Muscle layer of duodenum (tissue), 2 donors: ENCODE measurements at regions not wholly inside any gene's neighbourhood (a gene's known extent, or its start where the extent isn't known, plus 50 kb on each side); places are given as distances from the start of the nearest gene placed in this dataset.
"Not testable (repeated sequence)": the region's sequence is repeated elsewhere in the genome, so short reads cannot be mapped to it uniquely, and the experiment has no call there.

Experiments
- H3K27ac ChIP-seq: one replicate; pipeline ENCODE4 v1.7.0; 2013; ENCODE audit warnings: mild to moderate bottlenecking, low read length
- H3K27me3 ChIP-seq: one replicate; pipeline ENCODE4 v1.7.0; 2013; ENCODE audit warnings: low read depth, mild to moderate bottlenecking, control low read depth, low read length
- H3K36me3 ChIP-seq, 2 donors: one replicate each; pipeline ENCODE4 v1.7.0; 2013; ENCODE audit warnings: low read length in 2 of 2, control low read depth in 1 of 2, mild to moderate bottlenecking in 1 of 2; ENCODE audit not compliant: insufficient read depth in 2 of 2, control insufficient read depth in 1 of 2
- H3K4me1 ChIP-seq, 2 donors: one replicate each; pipeline ENCODE4 v1.7.0; 2013; ENCODE audit warnings: low read length in 2 of 2, mild to moderate bottlenecking in 2 of 2, control low read depth in 1 of 2, moderate library complexity in 1 of 2; ENCODE audit not compliant: insufficient read depth in 2 of 2, control insufficient read depth in 1 of 2
- H3K4me3 ChIP-seq, 2 donors: one replicate each; pipeline ENCODE4 v1.7.0; 2013; ENCODE audit warnings: low read length in 2 of 2, low read depth in 1 of 2, mild to moderate bottlenecking in 1 of 2
- H3K9me3 ChIP-seq, 2 donors: one replicate each; pipeline ENCODE4 v1.7.0; 2013; ENCODE audit warnings: low read length in 2 of 2, control low read depth in 1 of 2, mild to moderate bottlenecking in 1 of 2; ENCODE audit not compliant: control insufficient read depth in 1 of 2
- donor health status: healthy.

DNA sequence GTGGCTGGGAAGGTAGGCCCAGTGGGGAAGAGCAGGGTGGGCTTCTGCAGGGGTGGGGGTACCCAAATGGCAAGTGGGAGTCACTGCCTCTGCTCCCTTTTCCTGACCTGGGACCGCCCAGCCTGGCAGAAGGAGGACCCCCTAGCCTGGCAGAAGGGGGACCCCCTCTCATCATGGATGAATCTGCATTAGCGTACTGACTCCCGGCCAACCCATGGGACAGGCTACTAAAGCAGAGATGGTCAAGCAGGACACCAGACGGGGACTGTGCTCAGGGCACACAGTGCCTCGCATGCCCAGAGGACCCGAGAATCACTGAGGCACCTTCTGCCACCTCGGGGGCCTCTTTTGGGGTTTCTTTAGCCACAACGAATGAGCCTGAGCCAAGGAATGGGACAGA lies 577.5 kb downstream of the GLRX3 start:
- H3K27ac ChIP-seq, result no peak overlapping the region
- H3K4me1 ChIP-seq, result no peaks in the 10 kb centered on the region
- H3K9me3 ChIP-seq, result no peaks in the 10 kb centered on the region
- no peaks in the 10 kb centered on the region for H3K36me3 ChIP-seq
- no peaks in the 10 kb centered on the region for H3K27me3 ChIP-seq
- H3K4me3 ChIP-seq, result no peak overlapping the region

DNA sequence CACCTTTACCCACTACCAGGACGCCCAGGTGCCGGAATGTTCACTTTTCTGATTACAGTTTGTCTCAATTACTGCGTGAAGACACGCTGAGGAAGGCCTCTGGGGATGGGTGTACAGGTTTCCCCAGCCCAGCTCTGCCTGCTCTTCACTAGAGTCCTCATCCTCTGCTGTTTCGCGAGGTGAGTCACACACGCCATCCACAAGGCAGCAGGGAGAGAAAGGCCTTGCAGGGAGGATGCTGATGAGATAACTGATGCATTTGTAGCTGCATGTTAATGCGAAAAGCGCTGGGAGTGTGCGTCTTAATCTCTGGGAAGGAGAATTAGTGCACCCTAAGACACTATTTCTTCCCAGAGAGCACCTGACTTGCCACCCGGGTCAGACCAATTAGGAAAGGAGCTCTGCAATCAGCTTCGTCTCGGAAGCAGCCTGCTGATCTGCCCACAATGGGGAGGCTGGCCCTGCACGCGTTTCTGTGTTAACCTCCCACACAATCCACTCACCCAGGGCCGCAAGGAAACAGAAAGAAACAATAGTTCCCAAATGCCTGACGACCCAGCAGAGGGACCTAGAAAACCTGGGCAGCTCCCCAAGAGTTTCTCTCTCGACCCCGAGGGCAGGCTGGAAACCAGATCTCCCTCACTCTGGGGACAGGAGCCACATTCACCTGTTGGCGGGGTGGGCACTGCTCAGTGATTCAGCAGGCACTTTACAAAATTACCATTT lies 578.7 kb downstream of the GLRX3 start:
- Histone ChIP-seq H3K36me3 (no peaks in the 10 kb centered on the region), H3K4me1 (no peaks in the 10 kb centered on the region), H3K27me3 (no peaks in the 10 kb centered on the region), H3K4me3 (no peak overlapping the region), H3K9me3 (no peaks in the 10 kb centered on the region), H3K27ac (no peak overlapping the region)

DNA sequence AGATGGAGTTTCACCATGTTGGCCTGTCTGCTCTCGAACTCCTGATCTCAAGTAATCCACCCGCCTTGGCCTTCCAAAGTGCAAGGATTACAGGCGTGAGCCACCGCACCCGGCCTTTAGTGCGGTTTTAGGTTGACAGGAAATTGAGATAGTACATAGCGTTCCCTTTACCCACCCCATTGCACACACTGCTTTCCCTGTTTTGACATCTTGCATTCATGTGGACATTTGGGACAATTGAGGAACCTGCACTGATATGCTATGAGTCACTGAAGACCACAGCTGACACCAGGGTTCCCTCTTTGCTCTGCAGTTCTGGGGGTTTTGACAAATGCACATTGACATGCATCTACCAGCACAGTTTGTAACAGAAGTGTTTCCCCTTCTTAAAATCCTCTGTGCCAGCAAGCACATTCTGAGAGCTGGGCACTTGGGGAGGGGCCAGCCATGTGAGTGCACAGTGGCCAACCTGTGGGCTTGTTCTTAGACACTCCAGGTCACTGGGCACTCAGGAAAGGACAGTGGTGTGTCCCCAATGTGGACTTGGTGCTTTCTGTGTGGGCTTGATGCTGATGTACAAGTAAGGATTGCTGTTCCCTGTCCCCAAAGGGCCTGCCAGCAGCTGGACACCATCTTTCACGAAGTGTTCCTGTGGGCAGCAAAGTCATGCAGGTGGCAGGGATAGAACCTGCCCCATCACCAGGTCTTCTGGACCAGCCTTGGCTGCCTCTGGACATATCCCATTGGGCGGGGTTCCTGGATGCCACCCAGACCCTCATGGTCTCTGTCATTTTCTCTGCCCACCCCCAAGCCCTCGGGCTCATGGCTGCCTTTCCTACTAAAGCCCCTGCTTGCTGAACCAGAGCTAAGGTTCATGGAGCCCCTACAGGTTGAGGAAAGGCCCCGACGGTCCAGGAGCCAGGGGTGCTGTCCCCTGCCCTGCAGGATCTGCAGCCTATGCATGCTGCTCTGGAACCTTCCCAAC lies 579.8 kb downstream of the GLRX3 start:
- H3K4me3 ChIP-seq, result no peak overlapping the region
- H3K4me1 ChIP-seq, result no peaks in the 10 kb centered on the region
- H3K27me3 ChIP-seq, result no peaks in the 10 kb centered on the region
- no peak overlapping the region for H3K27ac ChIP-seq
- no peaks in the 10 kb centered on the region for H3K36me3 ChIP-seq
- H3K9me3 ChIP-seq, result no peaks in the 10 kb centered on the region

DNA sequence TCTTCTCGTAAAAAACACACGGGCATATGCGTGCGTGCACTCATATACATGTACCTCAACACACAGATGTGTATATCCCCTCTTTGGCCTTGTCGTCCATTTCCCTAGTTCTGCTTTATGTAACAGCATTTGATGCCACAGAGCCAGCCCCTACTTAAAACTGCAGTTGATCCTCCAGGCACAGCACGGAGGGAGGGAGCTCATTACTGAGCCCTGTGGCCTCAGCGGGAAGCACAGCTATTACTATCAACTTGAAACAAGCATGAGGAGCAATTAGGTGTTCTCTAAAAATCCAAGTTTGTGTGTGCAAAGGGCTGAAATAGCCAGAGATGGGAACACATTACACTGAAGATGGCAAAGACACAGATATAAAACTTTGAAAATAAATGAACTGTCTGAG lies 580.9 kb downstream of the GLRX3 start:
- Histone ChIP-seq H3K4me3 (no peak overlapping the region), H3K4me1 (no peaks in the 10 kb centered on the region), H3K27me3 (no peaks in the 10 kb centered on the region)

DNA sequence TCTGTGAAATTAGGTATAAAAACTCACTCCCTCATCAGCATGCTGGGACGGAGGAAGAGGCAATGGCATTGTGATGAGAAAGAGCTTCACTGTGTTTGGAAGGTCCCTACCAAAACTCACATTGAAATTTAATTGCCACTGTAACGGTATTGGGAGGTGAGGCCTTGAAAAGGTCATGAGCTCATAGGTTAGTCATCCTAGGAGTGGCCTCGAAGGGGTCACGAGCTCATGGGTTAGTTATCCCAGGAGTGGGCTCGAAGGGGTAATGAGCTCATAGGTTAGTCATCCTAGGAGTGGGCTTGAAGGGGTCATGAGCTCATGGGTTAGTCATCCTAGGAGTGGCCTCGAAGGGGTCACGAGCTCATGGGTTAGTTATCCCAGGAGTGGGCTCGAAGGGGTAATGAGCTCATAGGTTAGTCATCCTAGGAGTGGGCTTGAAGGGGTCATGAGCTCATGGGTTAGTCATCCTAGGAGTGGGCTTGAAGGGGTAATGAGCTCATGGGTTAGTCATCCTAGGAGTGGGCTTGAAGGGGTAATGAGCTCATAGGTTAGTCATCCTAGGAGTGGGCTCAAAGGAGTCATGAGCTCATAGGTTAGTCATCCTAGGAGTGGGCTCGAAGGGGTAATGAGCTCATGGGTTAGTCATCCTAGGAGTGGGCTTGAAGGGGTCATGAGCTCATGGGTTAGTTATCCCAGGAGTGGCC lies 582.7 kb downstream of the GLRX3 start:
- H3K4me1 ChIP-seq, H3K36me3 ChIP-seq, H3K27ac ChIP-seq, H3K4me3 ChIP-seq, H3K27me3 ChIP-seq, H3K9me3 ChIP-seq: not testable (repeated sequence)

More for the DNA sequence above, 580.9 kb downstream of the GLRX3 start:
- Histone ChIP-seq H3K36me3 (no peaks in the 10 kb centered on the region), H3K9me3 (no peaks in the 10 kb centered on the region), H3K27ac (no peak overlapping the region)

DNA sequence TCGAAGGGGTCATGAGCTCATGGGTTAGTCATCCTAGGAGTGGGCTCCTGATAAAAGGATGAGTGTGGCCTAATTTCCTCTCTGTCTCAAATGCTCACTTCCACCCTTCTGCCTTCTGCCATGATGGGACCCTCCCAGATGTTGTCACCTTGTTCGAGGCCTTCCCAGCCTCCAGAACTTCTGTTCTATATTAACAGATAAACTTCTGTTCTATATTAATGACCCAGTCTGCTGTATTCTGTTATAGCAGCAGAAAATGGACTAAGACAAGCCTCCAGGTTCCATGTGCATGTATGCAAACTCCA lies 583.2 kb downstream of the GLRX3 start:
- Histone ChIP-seq H3K4me3 (no peak overlapping the region), H3K9me3 (no peaks in the 10 kb centered on the region), H3K4me1 (no peaks in the 10 kb centered on the region), H3K27me3 (no peaks in the 10 kb centered on the region), H3K27ac (no peak overlapping the region), H3K36me3 (no peaks in the 10 kb centered on the region)

DNA sequence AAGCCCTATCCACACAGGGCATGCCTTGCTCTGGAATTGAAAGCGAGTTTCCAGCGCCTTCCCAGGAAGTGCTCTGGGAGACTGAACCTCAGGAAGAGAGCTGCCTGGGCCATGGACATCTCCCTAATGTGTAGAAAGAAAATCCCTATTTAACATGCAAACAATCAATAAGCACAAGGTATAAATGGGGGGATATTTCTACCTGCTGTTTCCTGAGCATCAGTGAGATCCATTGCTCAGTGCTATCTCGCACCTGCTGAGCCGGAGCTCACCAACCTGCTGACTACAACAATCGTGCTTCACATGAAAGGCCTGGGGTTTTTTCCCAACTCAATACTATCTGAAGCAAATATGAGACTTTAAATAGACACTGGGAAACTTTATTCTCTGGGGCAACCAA lies 584.0 kb downstream of the GLRX3 start:
- Histone ChIP-seq H3K4me1 (no peaks in the 10 kb centered on the region), H3K4me3 (no peak overlapping the region), H3K27me3 (no peaks in the 10 kb centered on the region), H3K9me3 (no peaks in the 10 kb centered on the region), H3K27ac (no peak overlapping the region), H3K36me3 (no peaks in the 10 kb centered on the region)

DNA sequence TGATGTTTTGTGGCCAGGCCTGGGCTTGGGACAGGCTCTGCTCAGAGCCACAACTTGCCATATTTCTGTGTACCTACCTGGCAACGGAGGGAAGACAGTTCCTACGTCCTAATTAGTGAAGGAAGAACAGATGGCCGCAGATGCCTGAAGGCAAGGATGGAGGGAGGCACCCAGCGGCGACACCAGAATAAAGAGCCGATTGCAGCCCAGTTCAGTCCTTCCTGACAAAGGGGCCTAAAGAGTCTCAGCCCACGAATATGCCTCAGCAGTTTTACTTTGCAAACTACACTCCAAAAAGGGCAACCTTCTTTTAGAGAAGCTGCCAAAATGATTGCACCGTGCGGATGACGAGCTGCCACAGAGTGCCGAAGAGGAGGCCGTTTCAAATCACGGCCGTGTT lies 585.8 kb downstream of the GLRX3 start:
- H3K27me3 ChIP-seq, result no peaks in the 10 kb centered on the region
- no peaks in the 10 kb centered on the region for H3K4me1 ChIP-seq
- H3K27ac ChIP-seq, result no peak overlapping the region
- no peaks in the 10 kb centered on the region for H3K36me3 ChIP-seq
- H3K4me3 ChIP-seq, result no peak overlapping the region
- H3K9me3 ChIP-seq, result no peaks in the 10 kb centered on the region

DNA sequence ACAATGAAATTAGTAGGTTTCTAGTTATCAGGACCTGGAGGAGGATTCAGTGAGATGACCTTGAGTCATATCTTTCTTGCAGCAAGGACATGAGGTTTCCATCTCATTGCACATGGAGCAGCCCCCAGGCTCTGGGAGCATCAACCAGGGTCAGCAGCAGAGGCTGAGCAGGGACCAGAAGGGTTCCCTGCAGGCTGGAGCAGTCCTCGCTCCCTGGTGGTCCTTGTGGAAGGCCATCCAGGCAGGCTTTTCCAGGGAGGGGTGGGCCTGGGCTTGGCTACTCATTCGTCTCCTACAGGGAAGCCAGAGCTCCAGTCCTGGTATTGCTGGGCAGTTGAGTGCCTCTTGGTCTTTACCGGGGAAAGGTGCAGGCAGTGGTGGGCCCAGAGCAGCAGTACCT lies 587.5 kb downstream of the GLRX3 start:
- no peak overlapping the region for H3K27ac ChIP-seq
- no peaks in the 10 kb centered on the region for H3K4me1 ChIP-seq
- H3K9me3 ChIP-seq, result no peaks in the 10 kb centered on the region
- no peaks in the 10 kb centered on the region for H3K27me3 ChIP-seq
- H3K4me3 ChIP-seq, result no peak overlapping the region
- H3K36me3 ChIP-seq, result no peaks in the 10 kb centered on the region

DNA sequence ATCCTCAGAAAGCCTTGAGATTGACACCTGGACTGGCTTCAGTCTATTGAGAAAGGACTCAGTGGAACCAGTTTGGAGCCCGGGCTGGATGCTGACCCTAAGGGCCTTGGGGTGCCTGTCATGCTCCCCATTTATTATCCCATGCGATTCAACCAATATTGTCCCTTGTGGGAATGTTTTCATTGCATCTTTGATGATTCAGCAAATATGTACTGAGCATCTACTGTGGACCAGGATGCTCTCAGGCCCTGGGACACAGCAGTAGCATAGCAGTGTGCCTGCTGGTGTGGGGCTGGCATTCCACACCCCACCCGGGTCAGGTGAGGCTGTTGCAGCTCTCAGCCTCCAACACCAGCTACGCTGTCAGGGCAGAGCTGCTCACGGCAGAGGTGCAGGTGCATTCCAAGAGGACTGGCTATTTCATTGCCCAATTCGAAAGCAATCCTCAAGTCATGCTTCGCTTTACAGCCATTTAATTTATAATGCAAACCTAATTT lies 586.0 kb downstream of the TCERG1L start:
- Histone ChIP-seq H3K4me3 (no peak overlapping the region), H3K27me3 (no peaks in the 10 kb centered on the region), H3K36me3 (no peaks in the 10 kb centered on the region), H3K9me3 (no peaks in the 10 kb centered on the region), H3K27ac (no peak overlapping the region), H3K4me1 (no peaks in the 10 kb centered on the region)

DNA sequence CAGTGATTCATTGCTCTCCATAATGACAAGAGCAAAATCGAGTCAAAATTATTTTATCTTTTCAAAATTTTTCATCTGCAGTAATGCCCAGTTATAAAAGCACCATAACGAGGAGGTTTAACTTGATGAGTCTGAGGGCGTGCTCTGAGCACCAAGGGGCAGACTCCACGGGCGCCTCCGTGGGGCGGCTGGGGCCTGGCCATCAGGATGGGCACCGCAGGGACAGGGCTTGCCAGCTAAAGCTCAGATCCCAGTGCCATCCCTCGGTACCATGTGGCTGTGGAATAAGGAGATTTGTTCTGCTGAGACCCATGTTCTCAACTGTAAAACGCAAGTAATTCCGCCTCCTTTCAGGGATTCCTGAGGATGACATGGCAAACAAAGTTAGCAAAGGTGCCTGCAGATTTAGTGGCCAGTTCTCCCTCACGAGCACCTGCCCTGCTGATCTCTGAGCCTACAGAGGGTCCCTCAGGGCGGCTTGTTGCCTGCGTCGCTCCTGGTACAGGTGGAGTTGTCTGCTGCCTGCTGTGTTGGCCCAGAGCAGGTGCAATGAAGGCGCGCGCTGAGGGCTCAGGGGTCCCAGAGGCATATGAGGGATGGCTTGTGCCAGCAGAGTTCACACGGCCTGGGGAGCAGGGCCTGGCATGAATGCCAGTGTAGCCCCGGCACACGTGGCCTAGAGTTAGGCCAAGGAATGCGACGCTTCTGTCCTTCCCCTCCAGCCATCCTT lies 584.4 kb downstream of the TCERG1L start:
- no peak overlapping the region for H3K27ac ChIP-seq
- no peaks in the 10 kb centered on the region for H3K36me3 ChIP-seq
- H3K4me3 ChIP-seq, result no peak overlapping the region
- H3K9me3 ChIP-seq, result no peaks in the 10 kb centered on the region
- H3K27me3 ChIP-seq, result no peaks in the 10 kb centered on the region
- H3K4me1 ChIP-seq, result no peaks in the 10 kb centered on the region
